GM12874 (cell line): ENCODE measurements at regions not wholly inside any gene's neighbourhood (a gene's known extent, or its start where the extent isn't known, plus 50 kb on each side); places are given as distances from the start of the nearest gene placed in this dataset.

ENCODE experiments used
- TF ChIP-seq, protein P1 (sequence below): IDR thresholded peaks from 2 replicates; pipeline ENCODE4 v1.5.1; 2011; ENCODE audit warnings: low read depth, mild to moderate bottlenecking, control low read depth, low read length, moderate library complexity; ENCODE audit not compliant: insufficient read depth

GRCh38 chr5:75848077-75848476 lies 130.8 kb upstream of the POC5 start:
- TF ChIP-seq, protein P1, sequence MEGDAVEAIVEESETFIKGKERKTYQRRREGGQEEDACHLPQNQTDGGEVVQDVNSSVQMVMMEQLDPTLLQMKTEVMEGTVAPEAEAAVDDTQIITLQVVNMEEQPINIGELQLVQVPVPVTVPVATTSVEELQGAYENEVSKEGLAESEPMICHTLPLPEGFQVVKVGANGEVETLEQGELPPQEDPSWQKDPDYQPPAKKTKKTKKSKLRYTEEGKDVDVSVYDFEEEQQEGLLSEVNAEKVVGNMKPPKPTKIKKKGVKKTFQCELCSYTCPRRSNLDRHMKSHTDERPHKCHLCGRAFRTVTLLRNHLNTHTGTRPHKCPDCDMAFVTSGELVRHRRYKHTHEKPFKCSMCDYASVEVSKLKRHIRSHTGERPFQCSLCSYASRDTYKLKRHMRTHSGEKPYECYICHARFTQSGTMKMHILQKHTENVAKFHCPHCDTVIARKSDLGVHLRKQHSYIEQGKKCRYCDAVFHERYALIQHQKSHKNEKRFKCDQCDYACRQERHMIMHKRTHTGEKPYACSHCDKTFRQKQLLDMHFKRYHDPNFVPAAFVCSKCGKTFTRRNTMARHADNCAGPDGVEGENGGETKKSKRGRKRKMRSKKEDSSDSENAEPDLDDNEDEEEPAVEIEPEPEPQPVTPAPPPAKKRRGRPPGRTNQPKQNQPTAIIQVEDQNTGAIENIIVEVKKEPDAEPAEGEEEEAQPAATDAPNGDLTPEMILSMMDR: no peak

GRCh38 chr5:75847561-75848021 lies 130.4 kb upstream of the POC5 start:
- TF ChIP-seq, protein P1: no peak

GRCh38 chr5:75844301-75844700 lies 127.1 kb upstream of the POC5 start:
- TF ChIP-seq, protein P1: no peak

- TF ChIP-seq, protein P1: no peak
Observed at GRCh38 chr5:75843319-75843718, 126.1 kb upstream of the POC5 start.

DNA sequence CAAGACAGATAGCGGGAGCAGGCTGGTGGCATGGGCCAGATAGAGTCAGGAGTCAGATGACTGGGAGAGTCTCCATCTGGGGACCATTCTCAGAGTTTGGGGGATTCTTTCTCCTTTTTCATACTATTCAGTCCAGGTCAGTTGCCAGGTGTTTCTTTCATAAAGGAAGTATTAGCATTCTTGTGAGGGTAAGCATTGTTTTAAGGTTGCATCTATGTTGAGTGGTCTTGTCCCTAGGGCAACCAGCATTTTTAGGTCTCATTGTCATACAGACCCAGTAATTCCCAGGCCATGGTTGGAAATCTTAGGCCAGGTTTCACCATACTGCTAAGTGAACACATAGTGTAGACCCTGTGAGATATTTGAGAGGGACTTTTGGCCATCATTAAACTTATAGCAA lies 122.3 kb upstream of the POC5 start:
- TF ChIP-seq, protein P1: no peak

DNA sequence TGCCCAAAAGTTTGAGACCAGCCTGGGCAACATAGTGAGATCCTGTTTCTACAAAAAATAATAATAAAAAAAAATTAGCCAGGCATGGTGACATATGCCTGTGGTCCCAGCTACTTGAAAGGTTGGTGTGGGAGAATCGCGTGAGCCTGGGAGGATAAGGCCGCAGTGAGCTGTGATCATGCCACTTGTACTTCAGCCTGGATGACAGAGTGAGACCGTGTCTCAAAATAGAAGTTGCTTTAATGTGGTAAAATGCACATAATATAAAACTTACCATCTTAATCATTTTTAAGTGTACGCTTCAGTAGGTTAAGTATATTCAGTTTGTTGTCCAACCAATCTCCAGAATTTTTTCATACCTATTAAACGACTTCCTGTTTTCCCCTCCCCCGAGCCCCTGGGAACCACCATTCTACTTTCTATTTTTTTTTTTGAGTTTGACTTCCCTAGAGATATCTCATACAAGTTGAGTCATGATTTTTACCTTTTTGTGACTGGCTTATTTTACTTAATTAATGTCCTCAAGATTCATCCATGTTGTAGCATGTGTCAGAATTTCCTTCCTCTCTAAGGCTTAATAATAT lies 120.1 kb upstream of the POC5 start:
- TF ChIP-seq, protein P1: no peak

DNA sequence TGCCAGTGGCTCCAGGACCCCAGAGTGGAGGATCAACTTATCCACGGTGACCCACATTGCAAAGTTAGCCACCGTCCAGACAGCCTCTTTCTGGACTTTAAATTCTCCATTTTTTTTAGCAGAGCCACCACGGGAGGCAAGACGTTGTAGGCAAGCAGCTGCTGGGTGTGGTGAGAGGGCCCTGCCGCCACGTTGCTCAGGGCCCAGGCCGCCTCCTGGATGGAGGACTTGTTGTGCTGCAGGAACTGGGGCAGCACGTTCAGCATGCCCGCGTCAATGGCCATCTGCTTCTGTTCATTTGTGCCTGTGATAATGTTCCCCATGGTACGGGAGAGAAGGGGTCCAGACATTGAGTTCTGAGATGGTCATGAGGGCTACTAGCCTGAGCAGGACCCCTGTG lies 114.3 kb upstream of the POC5 start:
- TF ChIP-seq, protein P1: no peak
